Keratinocyte (primary cell): ENCODE measurements at regions not wholly inside any gene's neighbourhood (a gene's known extent, or its start where the extent isn't known, plus 50 kb on each side); places are given as distances from the start of the nearest gene placed in this dataset.

Source experiments
- DNase-seq: peaks from one replicate; pipeline ENCODE4 v3.0.0-alpha.2; 2011; ENCODE audit warnings: low read depth, missing footprints, low spot score
- FAIRE-seq: peaks from 2 replicates; lab custom pipeline; 2011; peaks lifted over from hg19 to GRCh38; lab: Jason Lieb, UNC
- H2AFZ ChIP-seq: 2 replicates; pipeline ENCODE4 v1.6.0; 2012; ENCODE audit warnings: low read length, control low read depth, inconsistent platforms; ENCODE audit not compliant: control insufficient read depth
- H3K27ac ChIP-seq: 2 replicates; pipeline ENCODE4 v1.5.1; 2011; ENCODE audit warnings: low read length; ENCODE audit not compliant: control insufficient read depth, insufficient read depth
- H3K27me3 ChIP-seq: 3 replicates; pipeline ENCODE4 v1.6.0; 2011; ENCODE audit warnings: low read length; ENCODE audit not compliant: control insufficient read depth, insufficient read depth; ENCODE audit errors: extremely low read depth
- H3K36me3 ChIP-seq, 2 experiments: 2 replicates in 1 of 2; 3 replicates in 1 of 2; pipeline ENCODE4 v1.5.1; 2011; ENCODE audit warnings: low read length in 2 of 2, mild to moderate bottlenecking in 1 of 2; ENCODE audit not compliant: control insufficient read depth in 2 of 2, insufficient read depth in 2 of 2; ENCODE audit errors: extremely low read depth in 1 of 2
- H3K4me1 ChIP-seq: 3 replicates; pipeline ENCODE4 v1.5.1; 2011; ENCODE audit warnings: low read length; ENCODE audit not compliant: control insufficient read depth, insufficient read depth; ENCODE audit errors: extremely low read depth
- H3K4me2 ChIP-seq: 3 replicates; pipeline ENCODE4 v1.6.0; 2011; ENCODE audit warnings: low read depth, low read length; ENCODE audit not compliant: control insufficient read depth, insufficient read depth; ENCODE audit errors: extremely low read depth
- H3K4me3 ChIP-seq, 3 experiments: fragments of 200-600 bp in 1 of 3; sonication (generic) in 1 of 3; 2 replicates in 2 of 3; 3 replicates in 1 of 3; pipeline ENCODE4 v1.5.1; 2011 to 2016; ENCODE audit warnings: low read length in 3 of 3, mild to moderate bottlenecking in 3 of 3, control low read depth in 2 of 3, inconsistent platforms in 1 of 3, low read depth in 1 of 3, mixed read lengths in 1 of 3, mixed run types in 1 of 3, moderate library complexity in 1 of 3; ENCODE audit not compliant: control insufficient read depth in 2 of 3, insufficient read depth in 2 of 3; ENCODE audit errors: extremely low read depth in 1 of 3
- H3K79me2 ChIP-seq: 2 replicates; pipeline ENCODE4 v1.6.0; 2012; ENCODE audit warnings: low read length; ENCODE audit not compliant: control insufficient read depth, insufficient read depth
- H3K9ac ChIP-seq: 3 replicates; pipeline ENCODE4 v1.6.0; 2011; ENCODE audit warnings: low read length; ENCODE audit not compliant: control insufficient read depth, insufficient read depth; ENCODE audit errors: extremely low read depth
- H3K9me1 ChIP-seq: 3 replicates; pipeline ENCODE4 v1.6.0; 2011; ENCODE audit warnings: low read length; ENCODE audit not compliant: control insufficient read depth, insufficient read depth; ENCODE audit errors: extremely low read depth
- H3K9me3 ChIP-seq: 2 replicates; pipeline ENCODE4 v1.5.1; 2012; ENCODE audit warnings: low read depth, low read length; ENCODE audit not compliant: control insufficient read depth
- H4K20me1 ChIP-seq: 3 replicates; pipeline ENCODE4 v1.6.0; 2011; ENCODE audit warnings: low read length; ENCODE audit not compliant: control insufficient read depth, insufficient read depth; ENCODE audit errors: extremely low read depth
- CTCF ChIP-seq, 3 experiments: IDR thresholded peaks in 1 of 3; conservative IDR thresholded peaks in 1 of 3; optimal IDR thresholded peaks in 1 of 3; 2 replicates in 2 of 3; 3 replicates in 1 of 3; pipeline versions ENCODE3 to v1.5.1; 2011; ENCODE audit warnings: low read length in 3 of 3, mild to moderate bottlenecking in 3 of 3, moderate library complexity in 2 of 3, control low read depth in 1 of 3, inconsistent platforms in 1 of 3; ENCODE audit not compliant: insufficient read depth in 2 of 3; ENCODE audit errors: extremely low read depth in 1 of 3
- EZH2 ChIP-seq: IDR thresholded peaks from one replicate; pipeline ENCODE4 v1.6.1; 2012; ENCODE audit warnings: inconsistent platforms, mild to moderate bottlenecking, low read length, moderate library complexity
- dilution Hi-C: fragments of 300-500 bp; cut with MboI; formaldehyde crosslinking; loops from one replicate; pipeline ENCODE4 v1.7.0; 2020; ENCODE audit warnings: low sequenced_read_pairs; ENCODE audit not compliant: extremely low pct_ligation_motif_present

GRCh38 chr1:55947446-55947845 lies 631.9 kb downstream of the PLPP3 start:
- Histone ChIP-seq H3K4me1 (no peaks in the 10 kb centered on the region), H3K27ac (no peak overlapping the region), H2AFZ (no peak overlapping the region), H3K4me2 (no peak overlapping the region), H3K36me3 (no peaks in the 10 kb centered on the region), H3K9me1 (no peaks in the 10 kb centered on the region), H3K9me3 (no peaks in the 10 kb centered on the region), H3K79me2 (no peaks in the 10 kb centered on the region), H3K27me3 (no peaks in the 10 kb centered on the region), H3K4me3 (no peak overlapping the region), H4K20me1 (no peaks in the 10 kb centered on the region), H3K9ac (no peak overlapping the region)
- no peak for DNase-seq
- FAIRE-seq: no peak
- TF ChIP-seq EZH2 (no peak), CTCF (optimal IDR thresholded peaks at IDR 0.05 in 1 of 3, IDR thresholded peaks at IDR 0.05 in 1 of 3, conservative IDR thresholded peaks at IDR 0.05 in 1 of 3; ENCODE audit: extremely low read depth in 1 of 3, insufficient read depth in 2 of 3, low read length in 3 of 3) (no peak)
- dilution Hi-C loops: no loop called here

- dilution Hi-C loops: no loop called here
- no peak for DNase-seq
- H3K9me1 ChIP-seq: no peaks in the 10 kb centered on the region
- no peak for TF ChIP-seq CTCF (optimal IDR thresholded peaks at IDR 0.05 in 1 of 3, IDR thresholded peaks at IDR 0.05 in 1 of 3, conservative IDR thresholded peaks at IDR 0.05 in 1 of 3; ENCODE audit: extremely low read depth in 1 of 3, insufficient read depth in 2 of 3, low read length in 3 of 3)
- no peak for TF ChIP-seq EZH2
- no peak for FAIRE-seq
- no peak overlapping the region for H3K4me3 ChIP-seq
- no peak overlapping the region for H2AFZ ChIP-seq
- H3K4me2 ChIP-seq: no peak overlapping the region
- no peak overlapping the region for H3K27ac ChIP-seq
- H3K79me2 ChIP-seq: no peaks in the 10 kb centered on the region
- H4K20me1 ChIP-seq: no peaks in the 10 kb centered on the region
- no peaks in the 10 kb centered on the region for H3K27me3 ChIP-seq
- no peaks in the 10 kb centered on the region for H3K9me3 ChIP-seq
- H3K4me1 ChIP-seq: no peaks in the 10 kb centered on the region
- H3K36me3 ChIP-seq: no peaks in the 10 kb centered on the region
- H3K9ac ChIP-seq: no peak overlapping the region
Measured at GRCh38 chr1:55943721-55944435, 635.5 kb downstream of the PLPP3 start.
